H54 (cell line): ENCODE measurements at regions not wholly inside any gene's neighbourhood (a gene's known extent, or its start where the extent isn't known, plus 50 kb on each side); places are given as distances from the start of the nearest gene placed in this dataset.

Experiments used
- DNase-seq: peaks from one replicate; pipeline ENCODE4 v3.0.0; 2011; ENCODE audit warnings: low spot score, mixed read lengths; ENCODE audit not compliant: insufficient read length
- FAIRE-seq: peaks from 3 replicates; lab custom pipeline; 2011; peaks lifted over from hg19 to GRCh38; lab: Jason Lieb, UNC
- POLR2A ChIP-seq: IDR thresholded peaks from 2 replicates; pipeline ENCODE4 v1.6.1; 2011; ENCODE audit warnings: low read depth, mild to moderate bottlenecking, low read length

- no peak for DNase-seq
- no peak for FAIRE-seq
- no peak for TF ChIP-seq POLR2A
Measured at GRCh38 chr9:515665-516064, 301.0 kb downstream of the DOCK8 start.

- FAIRE-seq = no peak
- no peak for DNase-seq
- no peak for TF ChIP-seq POLR2A
Measured at GRCh38 chr9:517993-518392, 303.3 kb downstream of the DOCK8 start.

- DNase-seq (no peak), FAIRE-seq (no peak)
- TF ChIP-seq POLR2A = no peak
Measured at GRCh38 chr9:518540-518939, 303.9 kb downstream of the DOCK8 start.

- DNase-seq = no peak
- TF ChIP-seq POLR2A = no peak
- FAIRE-seq = no peak
Measured at GRCh38 chr9:519579-519978, 304.9 kb downstream of the DOCK8 start.

- no peak for FAIRE-seq
- DNase-seq = no peak
- TF ChIP-seq POLR2A = no peak
Measured at GRCh38 chr9:520302-520701, 305.6 kb downstream of the DOCK8 start.

GRCh38 chr9:522190-522589 lies 307.5 kb downstream of the DOCK8 start:
- no peak for FAIRE-seq
- no peak for DNase-seq
- no peak for TF ChIP-seq POLR2A

GRCh38 chr9:522658-523057 lies 308.0 kb downstream of the DOCK8 start:
- TF ChIP-seq POLR2A = no peak
- DNase-seq (no peak), FAIRE-seq (no peak)

GRCh38 chr9:523444-523843 lies 308.8 kb downstream of the DOCK8 start:
- no peak for TF ChIP-seq POLR2A
- DNase-seq (no peak), FAIRE-seq (no peak)

GRCh38 chr9:524008-524407 lies 309.3 kb downstream of the DOCK8 start:
- DNase-seq (no peak), FAIRE-seq (no peak)
- no peak for TF ChIP-seq POLR2A

GRCh38 chr9:526904-527591 lies 312.4 kb downstream of the DOCK8 start:
- TF ChIP-seq POLR2A = no peak
- no peak for DNase-seq
- no peak for FAIRE-seq

- DNase-seq = no peak
- FAIRE-seq = no peak
- no peak for TF ChIP-seq POLR2A
Measured at GRCh38 chr9:529731-530130, 311.8 kb upstream of the DMRT1 start.

GRCh38 chr9:530681-531080 lies 310.8 kb upstream of the DMRT1 start:
- DNase-seq = no peak
- no peak for FAIRE-seq
- TF ChIP-seq POLR2A = no peak

GRCh38 chr9:532707-533106 lies 308.8 kb upstream of the DMRT1 start:
- DNase-seq (no peak), FAIRE-seq (no peak)
- no peak for TF ChIP-seq POLR2A

GRCh38 chr9:534886-535285 lies 306.6 kb upstream of the DMRT1 start:
- no peak for DNase-seq
- TF ChIP-seq POLR2A = no peak
- FAIRE-seq = no peak

GRCh38 chr9:535356-535755 lies 306.1 kb upstream of the DMRT1 start:
- no peak for DNase-seq
- FAIRE-seq = no peak
- no peak for TF ChIP-seq POLR2A
